HepG2 (cell line): ENCODE measurements at regions not wholly inside any gene's neighbourhood (a gene's known extent, or its start where the extent isn't known, plus 50 kb on each side); places are given as distances from the start of the nearest gene placed in this dataset.

ENCODE experiments used
- EP300 ChIP-seq, 3 experiments: sonication (generic) in 1 of 3; formaldehyde crosslinking in 1 of 3; IDR thresholded peaks; 2 replicates each; pipeline versions ENCODE4 v1.5.1 to v1.6.1; 2011 to 2020; ENCODE audit warnings: low read depth in 2 of 3, low read length in 2 of 3, borderline replicate concordance in 1 of 3, improper control_type of control experiment in 1 of 3, mild to moderate bottlenecking in 1 of 3, missing genetic modification reagents in 1 of 3, moderate library complexity in 1 of 3
- LRRFIP1 ChIP-seq: sonication (generic); formaldehyde crosslinking; conservative IDR thresholded peaks from 2 replicates; pipeline ENCODE4 v1.4.0; 2020; ENCODE audit warnings: missing genetic modification reagents
- SP4 ChIP-seq: sonication (generic); formaldehyde crosslinking; IDR thresholded peaks from 2 replicates; pipeline ENCODE4 v1.8.1; 2023; ENCODE audit warnings: mild to moderate bottlenecking, missing genetic modification reagents

GRCh38 chr2:126785862-126786261 is 112.8 kb upstream of the TEX51 start:
- TF ChIP-seq LRRFIP1 (CRISPR knock-in tag) (no peak), EP300 (IDR thresholded peaks at IDR 0.05; ENCODE audit: low read depth in 2 of 2, low read length in 2 of 2) (no peak), EP300 (CRISPR knock-in tag; IDR thresholded peaks at IDR 0.05; ENCODE audit: borderline replicate concordance) (no peak), SP4 (no peak)
